Natural killer cell treated with Interleukin-12 subunit alpha and Interleukin-12 subunit beta and Interleukin-15 and Interleukin-18, amount 100 ng/mL, for 72 hours (primary cell): ENCODE measurements at regions not wholly inside any gene's neighbourhood (a gene's known extent, or its start where the extent isn't known, plus 50 kb on each side); places are given as distances from the start of the nearest gene placed in this dataset.

Experiments used
- ATAC-seq, 2 donors: fragments of 150-1000 bp; cut with Tn5 transposase in 1 of 2; sonication (Bioruptor Pico), chemical (Tn5 transposase) in 1 of 2; 2 replicates each; pipeline ENCODE4 v1.10.0; 2021
- DNase-seq: peaks from one replicate; pipeline ENCODE4 v3.0.0; 2022; ENCODE audit warnings: low spot score
- H3K27ac Mint-ChIP-seq, 2 donors: 1 replicate in 1 of 2; 2 replicates in 1 of 2; pipeline ENCODE4 v1.8.0; 2022; ENCODE audit warnings: mixed read lengths in 2 of 2, mild to moderate bottlenecking in 1 of 2, moderate library complexity in 1 of 2
- H3K27me3 Mint-ChIP-seq, 2 donors: 1 replicate in 1 of 2; 2 replicates in 1 of 2; pipeline ENCODE4 v1.8.0; 2022; ENCODE audit warnings: mixed read lengths in 2 of 2
- H3K36me3 Mint-ChIP-seq: one replicate; pipeline ENCODE4 v1.8.0; 2022; ENCODE audit warnings: mixed read lengths
- H3K4me1 Mint-ChIP-seq, 2 donors: 1 replicate in 1 of 2; 2 replicates in 1 of 2; pipeline ENCODE4 v1.8.0; 2022; ENCODE audit warnings: low read depth in 2 of 2, mixed read lengths in 2 of 2, mild to moderate bottlenecking in 1 of 2
- H3K4me3 Mint-ChIP-seq: one replicate; pipeline ENCODE4 v1.8.0; 2022; ENCODE audit warnings: mixed read lengths
- H3K9me3 Mint-ChIP-seq: 2 replicates; pipeline ENCODE4 v1.8.0; 2022; ENCODE audit warnings: mixed read lengths

- peaks cover 6% of the 10 kb centered on the region for H3K36me3 Mint-ChIP-seq
- peak overlapping the region; percentile 58 to 85 for H3K27ac Mint-ChIP-seq
- peaks cover 11% of the 10 kb centered on the region for H3K9me3 Mint-ChIP-seq
- ATAC-seq (peak; percentile 89 to 91), DNase-seq (no peak)
- H3K4me1 Mint-ChIP-seq, result peaks cover 18 to 21% of the 10 kb centered on the region in 2 donors
- no peaks in the 10 kb centered on the region for H3K27me3 Mint-ChIP-seq
- H3K4me3 Mint-ChIP-seq, result peak overlapping the region; percentile 58
Observed at GRCh38 chr3:144128108-144128892, 156.7 kb downstream of the DIPK2A start.

DNA sequence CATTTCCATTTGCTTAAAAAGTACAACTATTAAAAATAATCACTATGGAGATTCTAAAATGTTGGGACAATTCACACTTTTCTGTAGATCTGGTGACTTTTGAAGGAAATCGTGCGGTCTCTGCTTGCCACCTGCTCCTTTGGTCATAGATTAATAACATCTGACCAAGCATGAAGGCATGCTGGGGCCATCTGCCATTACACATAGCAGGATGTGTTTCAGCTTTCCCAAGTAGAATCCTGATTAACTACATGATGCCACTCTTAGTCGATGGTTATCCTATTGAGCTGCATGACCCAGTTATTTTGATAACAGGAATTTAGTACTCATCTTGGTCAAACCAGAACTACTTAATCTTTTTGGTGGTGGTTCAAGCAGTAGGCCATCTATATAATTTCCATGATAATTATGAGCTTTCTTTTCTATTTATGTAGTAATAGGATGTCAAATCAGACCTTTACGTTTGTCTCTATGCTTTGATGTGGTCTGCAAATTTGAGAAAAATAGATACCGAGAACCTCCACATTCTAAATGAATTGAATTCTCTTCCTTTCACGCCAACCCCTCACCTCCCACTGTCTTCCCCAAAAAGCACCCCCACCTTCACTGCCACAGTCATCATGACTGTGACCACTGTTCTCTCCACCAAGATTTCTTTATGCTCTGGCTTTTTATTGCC, 158.1 kb downstream of the DIPK2A start:
- peaks cover 11% of the 10 kb centered on the region for H3K9me3 Mint-ChIP-seq
- H3K36me3 Mint-ChIP-seq, result peaks cover 6% of the 10 kb centered on the region
- no peak for DNase-seq
- peaks cover 18 to 21% of the 10 kb centered on the region in 2 donors for H3K4me1 Mint-ChIP-seq
- no peak for ATAC-seq
- no peak overlapping the region for H3K4me3 Mint-ChIP-seq
- H3K27me3 Mint-ChIP-seq, result no peaks in the 10 kb centered on the region
- H3K27ac Mint-ChIP-seq, result no peak overlapping the region

DNA sequence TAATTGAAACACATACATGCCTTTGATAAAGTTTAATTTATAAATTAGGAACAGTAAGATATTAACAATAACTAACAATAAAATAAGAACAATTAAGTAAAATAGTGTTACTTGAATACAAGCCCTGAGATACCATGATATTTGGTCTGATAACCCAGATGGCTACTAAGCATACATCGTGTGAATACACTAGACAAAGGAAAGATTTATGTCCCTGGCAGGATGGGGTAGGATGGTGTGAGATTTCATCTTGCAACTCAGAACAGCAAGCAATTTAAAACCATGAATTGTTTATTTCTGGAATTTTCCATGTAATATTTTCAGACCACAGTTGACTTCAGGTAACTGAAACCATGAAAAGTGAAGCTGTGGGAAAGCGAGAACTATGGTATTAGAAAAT, 169.5 kb downstream of the DIPK2A start:
- H3K27me3 Mint-ChIP-seq, result peaks cover 9 to 23% of the 10 kb centered on the region in 2 donors
- H3K4me1 Mint-ChIP-seq, result no peaks in the 10 kb centered on the region
- H3K36me3 Mint-ChIP-seq, result no peaks in the 10 kb centered on the region
- no peaks in the 10 kb centered on the region for H3K9me3 Mint-ChIP-seq
- no peak overlapping the region for H3K27ac Mint-ChIP-seq
- no peak overlapping the region for H3K4me3 Mint-ChIP-seq
- ATAC-seq (no peak), DNase-seq (no peak)

DNA sequence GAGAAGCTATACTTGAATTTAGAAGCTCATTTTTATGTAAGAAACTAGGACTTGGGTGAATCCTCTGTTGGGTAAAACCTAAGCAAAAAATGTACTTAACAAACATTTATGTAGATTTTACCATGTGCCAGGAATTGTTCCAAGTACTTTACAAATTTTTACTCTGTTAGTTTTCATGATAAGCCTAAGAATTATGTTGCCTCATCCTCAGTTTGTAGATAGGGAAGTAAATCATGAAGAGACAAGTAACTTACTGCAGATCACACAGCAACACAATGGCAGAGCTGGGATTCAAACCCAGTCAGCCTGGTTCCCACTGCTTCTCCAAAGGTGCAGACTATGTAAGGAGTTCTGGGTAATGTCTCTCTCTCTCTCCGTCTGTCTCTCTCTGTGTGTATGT, 169.9 kb downstream of the DIPK2A start:
- H3K9me3 Mint-ChIP-seq, result no peaks in the 10 kb centered on the region
- H3K4me3 Mint-ChIP-seq, result no peak overlapping the region
- no peak for DNase-seq
- H3K27me3 Mint-ChIP-seq, result peaks cover 9 to 23% of the 10 kb centered on the region in 2 donors
- no peak overlapping the region for H3K27ac Mint-ChIP-seq
- no peak for ATAC-seq
- no peaks in the 10 kb centered on the region for H3K4me1 Mint-ChIP-seq
- no peaks in the 10 kb centered on the region for H3K36me3 Mint-ChIP-seq

DNA sequence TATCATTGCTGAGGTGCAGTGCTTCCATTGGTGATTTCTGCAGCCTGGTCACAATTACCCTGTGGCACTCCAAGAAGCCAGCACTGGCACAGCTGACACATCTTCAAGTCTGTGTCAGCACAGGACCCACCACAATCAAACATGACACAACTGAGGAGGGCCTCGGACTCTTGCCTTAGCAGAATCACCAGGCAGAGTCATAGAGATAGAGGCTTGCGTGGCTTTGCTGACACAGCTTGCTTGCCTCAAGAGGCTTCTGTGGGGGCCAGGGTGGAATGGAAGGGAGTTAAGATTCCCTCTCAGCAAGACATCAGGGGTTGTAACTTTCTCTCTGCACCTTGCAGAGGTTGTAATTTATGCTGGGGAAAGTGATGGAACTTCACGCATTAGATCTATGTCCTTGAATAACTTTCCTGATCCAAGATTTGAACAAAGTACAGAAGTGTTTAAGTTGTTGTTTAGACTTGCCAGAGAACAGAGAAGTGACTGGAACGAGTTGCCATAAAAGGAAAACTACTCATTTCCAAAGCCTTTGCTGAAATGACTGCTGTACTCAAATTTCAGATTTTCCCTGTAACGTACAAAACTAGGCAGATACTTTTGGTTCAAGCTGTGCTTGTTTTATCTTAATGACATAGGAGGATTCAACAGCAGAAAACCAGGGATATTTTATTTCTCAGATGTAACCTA, 170.7 kb downstream of the DIPK2A start:
- H3K27ac Mint-ChIP-seq, result no peak overlapping the region
- no peak for DNase-seq
- no peak for ATAC-seq
- peaks cover 9 to 23% of the 10 kb centered on the region in 2 donors for H3K27me3 Mint-ChIP-seq
- H3K36me3 Mint-ChIP-seq, result no peaks in the 10 kb centered on the region
- H3K4me1 Mint-ChIP-seq, result no peaks in the 10 kb centered on the region
- H3K9me3 Mint-ChIP-seq, result no peaks in the 10 kb centered on the region
- H3K4me3 Mint-ChIP-seq, result no peak overlapping the region

GRCh38 chr3:144148356-144148755, 176.7 kb downstream of the DIPK2A start:
- DNase-seq, result no peak
- no peaks in the 10 kb centered on the region for H3K4me1 Mint-ChIP-seq

GRCh38 chr3:144151983-144152382, 180.4 kb downstream of the DIPK2A start:
- no peak for DNase-seq
- peaks cover 4% of the 10 kb centered on the region for H3K9me3 Mint-ChIP-seq
- no peaks in the 10 kb centered on the region for H3K4me1 Mint-ChIP-seq
- H3K27me3 Mint-ChIP-seq, result no peaks in the 10 kb centered on the region
- no peak overlapping the region for H3K27ac Mint-ChIP-seq
- H3K36me3 Mint-ChIP-seq, result peaks cover 4% of the 10 kb centered on the region
- H3K4me3 Mint-ChIP-seq, result no peak overlapping the region
- no peak for ATAC-seq

More at GRCh38 chr3:144148356-144148755, 176.7 kb downstream of the DIPK2A start:
- Mint-ChIP-seq H3K9me3 (no peaks in the 10 kb centered on the region), H3K27ac (no peak overlapping the region), H3K36me3 (no peaks in the 10 kb centered on the region), H3K4me3 (no peak overlapping the region), H3K27me3 (no peaks in the 10 kb centered on the region)
- ATAC-seq, result no peak

DNA sequence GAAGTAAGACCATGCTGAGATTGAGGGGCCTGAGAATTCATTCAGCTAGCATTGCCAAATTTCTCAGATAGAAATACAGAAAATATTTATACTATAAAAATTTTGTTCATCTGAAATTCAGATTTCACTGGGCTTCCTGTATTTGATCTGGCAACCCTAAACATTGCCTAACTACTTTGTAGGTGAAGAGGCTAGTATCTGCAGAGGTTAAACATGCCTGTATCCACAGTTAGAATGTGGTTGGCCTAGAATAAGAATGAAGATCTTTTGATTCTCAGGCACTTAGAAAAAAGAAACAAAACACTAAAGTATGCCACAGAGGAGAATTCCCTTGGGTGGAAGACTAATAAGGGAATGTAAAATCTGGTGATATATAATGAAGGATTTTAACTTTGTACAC, 189.0 kb downstream of the DIPK2A start:
- no peak overlapping the region for H3K27ac Mint-ChIP-seq
- H3K36me3 Mint-ChIP-seq, result no peaks in the 10 kb centered on the region
- H3K27me3 Mint-ChIP-seq, result peaks cover 4 to 8% of the 10 kb centered on the region in 2 donors
- ATAC-seq (no peak), DNase-seq (no peak)
- H3K4me3 Mint-ChIP-seq, result no peak overlapping the region
- no peaks in the 10 kb centered on the region for H3K4me1 Mint-ChIP-seq
- peaks cover 8% of the 10 kb centered on the region for H3K9me3 Mint-ChIP-seq

- Mint-ChIP-seq H3K4me3 (no peak overlapping the region), H3K27me3 (peaks cover 4 to 8% of the 10 kb centered on the region in 2 donors), H3K9me3 (peaks cover 8% of the 10 kb centered on the region), H3K4me1 (no peaks in the 10 kb centered on the region), H3K27ac (no peak overlapping the region), H3K36me3 (no peaks in the 10 kb centered on the region)
- ATAC-seq (no peak), DNase-seq (no peak)
Observed at GRCh38 chr3:144162042-144162441, 190.4 kb downstream of the DIPK2A start.

DNA sequence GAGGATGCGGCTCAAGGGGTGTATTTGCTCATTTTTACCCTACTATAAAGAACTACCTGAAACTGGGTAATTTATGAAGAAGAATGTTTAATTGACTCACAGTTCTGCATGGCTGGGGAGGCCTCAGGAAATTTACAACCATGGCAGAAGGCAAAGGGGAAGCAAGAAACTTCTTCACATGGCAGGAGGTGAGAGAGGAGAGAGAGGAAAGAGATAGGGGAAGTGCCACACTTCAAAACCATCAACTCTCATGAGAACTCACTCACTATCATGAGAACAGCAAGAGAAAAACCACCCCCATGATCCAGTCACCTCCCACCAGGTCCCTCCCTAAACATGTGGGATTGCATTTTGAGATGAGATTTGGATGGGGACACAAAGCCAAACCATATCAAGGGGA, 192.7 kb downstream of the DIPK2A start:
- Mint-ChIP-seq H3K27ac (no peak overlapping the region), H3K36me3 (no peaks in the 10 kb centered on the region), H3K27me3 (peaks cover 6 to 8% of the 10 kb centered on the region in 2 donors), H3K4me3 (no peak overlapping the region), H3K9me3 (peaks cover 8% of the 10 kb centered on the region), H3K4me1 (no peaks in the 10 kb centered on the region)
- no peak for DNase-seq
- ATAC-seq, result no peak

GRCh38 chr3:144165482-144165881, 193.9 kb downstream of the DIPK2A start:
- no peak for DNase-seq
- Mint-ChIP-seq H3K27ac (no peak overlapping the region), H3K27me3 (peaks cover 6 to 8% of the 10 kb centered on the region in 2 donors), H3K9me3 (peaks cover 6% of the 10 kb centered on the region), H3K4me3 (no peak overlapping the region), H3K36me3 (no peaks in the 10 kb centered on the region), H3K4me1 (no peaks in the 10 kb centered on the region)
- ATAC-seq, result no peak

DNA sequence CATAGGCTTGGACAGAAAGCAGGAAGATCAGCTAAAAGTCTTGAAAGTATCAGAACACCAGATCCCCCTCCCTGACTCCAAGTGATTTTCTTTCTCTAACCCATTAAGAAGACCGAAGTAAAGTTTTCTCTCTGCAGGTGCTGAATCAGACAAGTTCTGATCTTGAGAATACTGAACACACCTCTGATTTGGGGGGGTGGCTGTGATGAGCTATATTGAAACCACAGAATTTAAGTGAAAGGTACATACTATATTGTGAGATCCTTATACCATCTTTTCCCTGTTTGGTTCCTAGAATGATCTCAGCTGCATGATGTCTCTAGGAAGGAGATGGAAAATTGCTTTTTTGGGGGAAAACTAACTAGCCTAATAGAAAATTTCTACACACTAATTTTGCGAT, 196.0 kb downstream of the DIPK2A start:
- ATAC-seq (no peak), DNase-seq (no peak)
- Mint-ChIP-seq H3K9me3 (peaks cover 6% of the 10 kb centered on the region), H3K27me3 (peaks cover 6 to 8% of the 10 kb centered on the region in 2 donors), H3K4me1 (no peaks in the 10 kb centered on the region), H3K4me3 (no peak overlapping the region), H3K27ac (no peak overlapping the region), H3K36me3 (no peaks in the 10 kb centered on the region)

DNA sequence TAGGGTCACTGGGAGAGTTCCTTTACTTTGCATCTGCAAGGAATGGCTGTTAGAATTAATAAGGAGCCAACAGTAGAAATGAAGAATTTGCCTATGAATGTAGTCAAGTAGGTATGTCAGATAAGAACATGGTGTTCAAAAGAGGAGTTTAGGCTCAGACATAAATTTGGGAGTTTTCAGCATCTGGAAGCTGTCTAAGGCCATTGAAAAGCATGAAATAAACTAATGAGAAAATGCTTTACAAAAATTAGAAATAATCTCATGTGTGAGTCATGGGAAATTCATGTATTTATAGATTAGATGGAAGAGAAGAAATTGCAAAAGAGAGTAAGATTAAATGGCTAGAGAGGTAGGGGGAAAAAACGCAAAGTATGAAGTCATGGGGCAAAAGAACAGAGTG, 201.9 kb downstream of the DIPK2A start:
- no peak for ATAC-seq
- Mint-ChIP-seq H3K27me3 (peaks cover 2 to 7% of the 10 kb centered on the region in 2 donors), H3K4me1 (no peaks in the 10 kb centered on the region), H3K27ac (no peak overlapping the region), H3K4me3 (no peak overlapping the region), H3K9me3 (no peaks in the 10 kb centered on the region), H3K36me3 (no peaks in the 10 kb centered on the region)
- DNase-seq, result no peak
